Keratinocyte (primary cell): ENCODE measurements at regions not wholly inside any gene's neighbourhood (a gene's known extent, or its start where the extent isn't known, plus 50 kb on each side); places are given as distances from the start of the nearest gene placed in this dataset.

Experiments used
- DNase-seq: peaks from one replicate; pipeline ENCODE4 v3.0.0-alpha.2; 2011; ENCODE audit warnings: low read depth, missing footprints, low spot score
- FAIRE-seq: peaks from 2 replicates; lab custom pipeline; 2011; peaks lifted over from hg19 to GRCh38; lab: Jason Lieb, UNC
- H2AFZ ChIP-seq: 2 replicates; pipeline ENCODE4 v1.6.0; 2012; ENCODE audit warnings: low read length, control low read depth, inconsistent platforms; ENCODE audit not compliant: control insufficient read depth
- H3K27ac ChIP-seq: 2 replicates; pipeline ENCODE4 v1.5.1; 2011; ENCODE audit warnings: low read length; ENCODE audit not compliant: control insufficient read depth, insufficient read depth
- H3K27me3 ChIP-seq: 3 replicates; pipeline ENCODE4 v1.6.0; 2011; ENCODE audit warnings: low read length; ENCODE audit not compliant: control insufficient read depth, insufficient read depth; ENCODE audit errors: extremely low read depth
- H3K36me3 ChIP-seq, 2 experiments: 2 replicates in 1 of 2; 3 replicates in 1 of 2; pipeline ENCODE4 v1.5.1; 2011; ENCODE audit warnings: low read length in 2 of 2, mild to moderate bottlenecking in 1 of 2; ENCODE audit not compliant: control insufficient read depth in 2 of 2, insufficient read depth in 2 of 2; ENCODE audit errors: extremely low read depth in 1 of 2
- H3K4me1 ChIP-seq: 3 replicates; pipeline ENCODE4 v1.5.1; 2011; ENCODE audit warnings: low read length; ENCODE audit not compliant: control insufficient read depth, insufficient read depth; ENCODE audit errors: extremely low read depth
- H3K4me2 ChIP-seq: 3 replicates; pipeline ENCODE4 v1.6.0; 2011; ENCODE audit warnings: low read depth, low read length; ENCODE audit not compliant: control insufficient read depth, insufficient read depth; ENCODE audit errors: extremely low read depth
- H3K4me3 ChIP-seq, 3 experiments: fragments of 200-600 bp in 1 of 3; sonication (generic) in 1 of 3; 2 replicates in 2 of 3; 3 replicates in 1 of 3; pipeline ENCODE4 v1.5.1; 2011 to 2016; ENCODE audit warnings: low read length in 3 of 3, mild to moderate bottlenecking in 3 of 3, control low read depth in 2 of 3, inconsistent platforms in 1 of 3, low read depth in 1 of 3, mixed read lengths in 1 of 3, mixed run types in 1 of 3, moderate library complexity in 1 of 3; ENCODE audit not compliant: control insufficient read depth in 2 of 3, insufficient read depth in 2 of 3; ENCODE audit errors: extremely low read depth in 1 of 3
- H3K79me2 ChIP-seq: 2 replicates; pipeline ENCODE4 v1.6.0; 2012; ENCODE audit warnings: low read length; ENCODE audit not compliant: control insufficient read depth, insufficient read depth
- H3K9ac ChIP-seq: 3 replicates; pipeline ENCODE4 v1.6.0; 2011; ENCODE audit warnings: low read length; ENCODE audit not compliant: control insufficient read depth, insufficient read depth; ENCODE audit errors: extremely low read depth
- H3K9me1 ChIP-seq: 3 replicates; pipeline ENCODE4 v1.6.0; 2011; ENCODE audit warnings: low read length; ENCODE audit not compliant: control insufficient read depth, insufficient read depth; ENCODE audit errors: extremely low read depth
- H3K9me3 ChIP-seq: 2 replicates; pipeline ENCODE4 v1.5.1; 2012; ENCODE audit warnings: low read depth, low read length; ENCODE audit not compliant: control insufficient read depth
- H4K20me1 ChIP-seq: 3 replicates; pipeline ENCODE4 v1.6.0; 2011; ENCODE audit warnings: low read length; ENCODE audit not compliant: control insufficient read depth, insufficient read depth; ENCODE audit errors: extremely low read depth
- CTCF ChIP-seq, 3 experiments: IDR thresholded peaks in 1 of 3; conservative IDR thresholded peaks in 1 of 3; optimal IDR thresholded peaks in 1 of 3; 2 replicates in 2 of 3; 3 replicates in 1 of 3; pipeline versions ENCODE3 to v1.5.1; 2011; ENCODE audit warnings: low read length in 3 of 3, mild to moderate bottlenecking in 3 of 3, moderate library complexity in 2 of 3, control low read depth in 1 of 3, inconsistent platforms in 1 of 3; ENCODE audit not compliant: insufficient read depth in 2 of 3; ENCODE audit errors: extremely low read depth in 1 of 3
- EZH2 ChIP-seq: IDR thresholded peaks from one replicate; pipeline ENCODE4 v1.6.1; 2012; ENCODE audit warnings: inconsistent platforms, mild to moderate bottlenecking, low read length, moderate library complexity
- dilution Hi-C: fragments of 300-500 bp; cut with MboI; formaldehyde crosslinking; loops from one replicate; pipeline ENCODE4 v1.7.0; 2020; ENCODE audit warnings: low sequenced_read_pairs; ENCODE audit not compliant: extremely low pct_ligation_motif_present

DNA sequence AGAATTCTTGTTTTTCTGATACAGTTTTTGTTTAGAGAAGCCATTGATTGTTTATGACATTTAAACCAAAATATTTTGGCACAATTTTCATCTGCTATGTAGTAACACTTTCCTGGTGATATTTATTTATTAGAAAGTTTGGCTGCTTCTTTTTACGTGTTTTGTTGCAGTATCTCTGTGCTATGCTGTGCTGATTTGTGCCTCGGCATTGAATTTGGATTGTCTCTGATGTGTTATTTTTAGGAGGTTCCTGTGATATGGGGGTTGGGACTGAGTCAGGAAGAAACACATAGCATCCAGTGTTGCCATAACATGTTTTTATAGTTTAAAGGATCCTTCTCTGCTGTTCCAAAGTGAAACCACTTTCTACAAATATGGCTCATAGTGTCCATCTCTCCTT is 1197.7 kb upstream of the LRRN3 start:
- H3K4me1 ChIP-seq, result no peaks in the 10 kb centered on the region
- H2AFZ ChIP-seq, result peak overlapping the region; percentile 84
- no peaks in the 10 kb centered on the region for H4K20me1 ChIP-seq
- H3K4me3 ChIP-seq, result peak overlapping the region in 1 of 3 experiments; percentile 40
- no peak overlapping the region for H3K9ac ChIP-seq
- TF ChIP-seq EZH2, result no peak
- no peak for TF ChIP-seq CTCF (optimal IDR thresholded peaks at IDR 0.05 in 1 of 3, IDR thresholded peaks at IDR 0.05 in 1 of 3, conservative IDR thresholded peaks at IDR 0.05 in 1 of 3; ENCODE audit: extremely low read depth in 1 of 3, insufficient read depth in 2 of 3, low read length in 3 of 3)
- no peaks in the 10 kb centered on the region for H3K9me1 ChIP-seq
- no peaks in the 10 kb centered on the region for H3K79me2 ChIP-seq
- H3K36me3 ChIP-seq, result no peaks in the 10 kb centered on the region
- H3K27ac ChIP-seq, result no peak overlapping the region
- dilution Hi-C loops, result no loop called here
- H3K27me3 ChIP-seq, result no peaks in the 10 kb centered on the region
- H3K4me2 ChIP-seq, result peak overlapping the region; percentile 67
- no peaks in the 10 kb centered on the region for H3K9me3 ChIP-seq
- FAIRE-seq (no peak), DNase-seq (no peak)

DNA sequence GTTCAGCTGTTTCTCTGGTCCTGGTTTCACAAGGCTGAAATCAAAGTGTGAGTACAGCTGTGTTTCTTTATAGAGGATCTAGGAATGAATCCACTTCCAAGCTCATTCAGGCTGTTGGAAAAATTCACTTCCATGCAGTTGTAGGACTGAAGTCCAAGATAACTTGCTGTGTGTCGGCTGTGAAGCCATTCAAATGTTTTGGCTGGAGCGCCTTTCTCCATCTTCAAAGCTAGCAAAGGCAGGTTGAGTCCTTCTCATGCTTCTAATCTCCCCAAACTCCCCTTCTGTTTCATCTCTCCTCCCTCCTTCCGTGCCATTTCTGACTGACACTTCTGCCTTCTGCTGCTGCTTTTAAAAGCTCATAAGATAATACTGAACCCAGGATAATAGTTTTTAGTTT is 1195.4 kb upstream of the LRRN3 start:
- no peaks in the 10 kb centered on the region for H3K4me1 ChIP-seq
- dilution Hi-C loops, result no loop called here
- H3K4me3 ChIP-seq, result no peak overlapping the region
- H3K79me2 ChIP-seq, result no peaks in the 10 kb centered on the region
- H3K27me3 ChIP-seq, result no peaks in the 10 kb centered on the region
- no peaks in the 10 kb centered on the region for H4K20me1 ChIP-seq
- H2AFZ ChIP-seq, result no peak overlapping the region
- H3K27ac ChIP-seq, result no peak overlapping the region
- FAIRE-seq, result no peak
- no peak overlapping the region for H3K4me2 ChIP-seq
- no peaks in the 10 kb centered on the region for H3K9me1 ChIP-seq
- no peaks in the 10 kb centered on the region for H3K36me3 ChIP-seq
- DNase-seq, result no peak
- H3K9me3 ChIP-seq, result no peaks in the 10 kb centered on the region
- H3K9ac ChIP-seq, result no peak overlapping the region
- TF ChIP-seq CTCF (optimal IDR thresholded peaks at IDR 0.05 in 1 of 3, IDR thresholded peaks at IDR 0.05 in 1 of 3, conservative IDR thresholded peaks at IDR 0.05 in 1 of 3; ENCODE audit: extremely low read depth in 1 of 3, insufficient read depth in 2 of 3, low read length in 3 of 3) (no peak), EZH2 (no peak)
